Natural killer cell (primary cell): ENCODE measurements at regions not wholly inside any gene's neighbourhood (a gene's known extent, or its start where the extent isn't known, plus 50 kb on each side); places are given as distances from the start of the nearest gene placed in this dataset.

Source experiments
- ATAC-seq, 3 donors: fragments of 150-1000 bp in 2 of 3; fragments of 200-7000 bp in 1 of 3; cut with Tn5 transposase; 1 replicate in 1 of 3; 2 replicates in 2 of 3; pipeline ENCODE4 v1.10.0; 2021; ENCODE audit warnings: mild to moderate bottlenecking in 2 of 3, moderate library complexity in 2 of 3
- DNase-seq, 2 donors: peaks; one replicate each; pipeline versions ENCODE4 v3.0.0 to v3.0.0-alpha.2; 2013 to 2021; ENCODE audit warnings: mixed read lengths in 1 of 2
- H3K27ac ChIP-seq: one replicate; pipeline ENCODE4 v1.5.1; 2013; ENCODE audit warnings: mild to moderate bottlenecking, low read length
- H3K27me3 ChIP-seq: one replicate; pipeline ENCODE4 v1.6.1; 2013; ENCODE audit warnings: low read length; ENCODE audit not compliant: control insufficient read depth, insufficient read depth
- H3K36me3 ChIP-seq: one replicate; pipeline ENCODE4 v1.6.1; 2013; ENCODE audit warnings: low read length; ENCODE audit not compliant: control insufficient read depth, insufficient read depth
- H3K4me1 ChIP-seq: one replicate; pipeline ENCODE4 v1.6.1; 2013; ENCODE audit warnings: low read length; ENCODE audit not compliant: control insufficient read depth, insufficient read depth
- H3K4me3 ChIP-seq: one replicate; pipeline ENCODE4 v1.5.1; 2013; ENCODE audit warnings: low read length
- H3K9me3 ChIP-seq: one replicate; pipeline ENCODE4 v1.6.1; 2013; ENCODE audit warnings: low read length; ENCODE audit not compliant: control insufficient read depth, insufficient read depth
- H3K27ac Mint-ChIP-seq, 2 donors: one replicate each; pipeline ENCODE4 v1.8.0; 2022; ENCODE audit warnings: mild to moderate bottlenecking in 2 of 2, mixed read lengths in 2 of 2, moderate library complexity in 1 of 2
- H3K27me3 Mint-ChIP-seq, 2 donors: one replicate each; pipeline ENCODE4 v1.8.0; 2022; ENCODE audit warnings: low read depth in 2 of 2, mixed read lengths in 2 of 2
- H3K36me3 Mint-ChIP-seq: one replicate; pipeline ENCODE4 v1.8.0; 2022; ENCODE audit warnings: mixed read lengths
- H3K4me1 Mint-ChIP-seq, 2 donors: one replicate each; pipeline ENCODE4 v1.8.0; 2022; ENCODE audit warnings: mixed read lengths in 2 of 2
- H3K4me3 Mint-ChIP-seq: one replicate; pipeline ENCODE4 v1.8.0; 2022; ENCODE audit warnings: mild to moderate bottlenecking, moderate library complexity, mixed read lengths
- H3K9me3 Mint-ChIP-seq, 2 donors: one replicate each; pipeline ENCODE4 v1.8.0; 2022; ENCODE audit warnings: mixed read lengths in 2 of 2
- whole genome bisulfite sequencing: methylation state at CpG from one replicate; pipeline ENCODE4 v1.1.7; 2013; ENCODE audit warnings: missing lambda C conversion rate; ENCODE audit not compliant: insufficient coverage; 5-methylcytosine and 5-hydroxymethylcytosine counted together
- intact Hi-C: fragments of 100-400 bp; cut with micrococcal nuclease; formaldehyde crosslinking; loops from one replicate; pipeline ENCODE4 v1.14.2; 2022
- TF ChIP-seq, protein P1 (sequence below): fragments of 200-600 bp; IDR thresholded peaks from one replicate; pipeline ENCODE4 v1.8.0; 2022; ENCODE audit warnings: antibody characterized with exemption

GRCh38 chr7:113664867-113665266 is 253.9 kb downstream of the PPP1R3A start:
- DNase-seq (no peak), ATAC-seq (no peak)
- intact Hi-C loops = no loop called here
- H3K36me3 Mint-ChIP-seq = peaks cover 4% of the 10 kb centered on the region
- Histone ChIP-seq H3K36me3 (no peaks in the 10 kb centered on the region), H3K4me3 (no peak overlapping the region), H3K27ac (no peak overlapping the region), H3K9me3 (no peaks in the 10 kb centered on the region), H3K4me1 (no peaks in the 10 kb centered on the region), H3K27me3 (no peaks in the 10 kb centered on the region)
- no peak overlapping the region for H3K27ac Mint-ChIP-seq
- H3K4me3 Mint-ChIP-seq = no peak overlapping the region
- H3K9me3 Mint-ChIP-seq = peaks cover 6 to 10% of the 10 kb centered on the region in 2 donors
- no peaks in the 10 kb centered on the region for H3K4me1 Mint-ChIP-seq
- no peaks in the 10 kb centered on the region for H3K27me3 Mint-ChIP-seq
- no CpG with 5 or more reads among the region's 1 CpG for WGBS
- TF ChIP-seq, protein P1, sequence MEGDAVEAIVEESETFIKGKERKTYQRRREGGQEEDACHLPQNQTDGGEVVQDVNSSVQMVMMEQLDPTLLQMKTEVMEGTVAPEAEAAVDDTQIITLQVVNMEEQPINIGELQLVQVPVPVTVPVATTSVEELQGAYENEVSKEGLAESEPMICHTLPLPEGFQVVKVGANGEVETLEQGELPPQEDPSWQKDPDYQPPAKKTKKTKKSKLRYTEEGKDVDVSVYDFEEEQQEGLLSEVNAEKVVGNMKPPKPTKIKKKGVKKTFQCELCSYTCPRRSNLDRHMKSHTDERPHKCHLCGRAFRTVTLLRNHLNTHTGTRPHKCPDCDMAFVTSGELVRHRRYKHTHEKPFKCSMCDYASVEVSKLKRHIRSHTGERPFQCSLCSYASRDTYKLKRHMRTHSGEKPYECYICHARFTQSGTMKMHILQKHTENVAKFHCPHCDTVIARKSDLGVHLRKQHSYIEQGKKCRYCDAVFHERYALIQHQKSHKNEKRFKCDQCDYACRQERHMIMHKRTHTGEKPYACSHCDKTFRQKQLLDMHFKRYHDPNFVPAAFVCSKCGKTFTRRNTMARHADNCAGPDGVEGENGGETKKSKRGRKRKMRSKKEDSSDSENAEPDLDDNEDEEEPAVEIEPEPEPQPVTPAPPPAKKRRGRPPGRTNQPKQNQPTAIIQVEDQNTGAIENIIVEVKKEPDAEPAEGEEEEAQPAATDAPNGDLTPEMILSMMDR = no peak

DNA sequence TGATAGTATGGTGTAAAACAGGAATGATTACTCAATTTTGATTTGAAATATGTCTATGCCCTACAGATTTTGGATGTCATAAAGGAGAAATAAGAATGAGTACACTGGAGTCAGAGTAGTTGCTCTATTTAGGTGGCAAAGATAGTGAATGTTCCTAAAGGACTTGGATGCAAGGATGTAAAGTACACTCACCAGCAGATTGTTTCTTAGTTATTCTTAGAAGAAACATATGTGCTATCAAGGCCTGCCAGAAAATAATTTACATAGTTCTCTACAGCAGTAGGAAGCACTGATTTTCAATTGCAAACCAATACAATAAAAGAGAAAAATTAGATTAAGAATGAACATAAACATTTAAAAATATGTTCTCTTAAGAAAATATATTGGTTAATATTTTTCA is 259.4 kb downstream of the PPP1R3A start:
- H3K4me3 ChIP-seq = no peak overlapping the region
- DNase-seq (no peak), ATAC-seq (no peak)
- Mint-ChIP-seq H3K9me3 (peaks cover 8 to 15% of the 10 kb centered on the region in 2 donors), H3K36me3 (no peaks in the 10 kb centered on the region), H3K27me3 (no peaks in the 10 kb centered on the region), H3K4me1 (no peaks in the 10 kb centered on the region), H3K4me3 (no peak overlapping the region), H3K27ac (no peak overlapping the region)
- no peaks in the 10 kb centered on the region for H3K9me3 ChIP-seq
- H3K36me3 ChIP-seq = no peaks in the 10 kb centered on the region
- no peaks in the 10 kb centered on the region for H3K4me1 ChIP-seq
- TF ChIP-seq, protein P1 = no peak
- no peak overlapping the region for H3K27ac ChIP-seq
- intact Hi-C loops = no loop called here
- no peaks in the 10 kb centered on the region for H3K27me3 ChIP-seq

GRCh38 chr7:113657603-113658002 is 261.2 kb downstream of the PPP1R3A start:
- no CpG with 5 or more reads among the region's 1 CpG for WGBS
- no peak overlapping the region for H3K4me3 Mint-ChIP-seq
- TF ChIP-seq, protein P1 = no peak
- H3K27ac Mint-ChIP-seq = no peak overlapping the region
- Histone ChIP-seq H3K27ac (no peak overlapping the region), H3K4me3 (no peak overlapping the region), H3K9me3 (no peaks in the 10 kb centered on the region), H3K36me3 (no peaks in the 10 kb centered on the region), H3K4me1 (no peaks in the 10 kb centered on the region), H3K27me3 (no peaks in the 10 kb centered on the region)
- no peaks in the 10 kb centered on the region for H3K4me1 Mint-ChIP-seq
- no peaks in the 10 kb centered on the region for H3K27me3 Mint-ChIP-seq
- ATAC-seq (no peak), DNase-seq (no peak)
- peaks cover 12 to 18% of the 10 kb centered on the region in 2 donors for H3K9me3 Mint-ChIP-seq
- H3K36me3 Mint-ChIP-seq = no peaks in the 10 kb centered on the region
- intact Hi-C loops = no loop called here

- H3K27ac Mint-ChIP-seq = no peak overlapping the region
- DNase-seq (no peak), ATAC-seq (no peak)
- Histone ChIP-seq H3K4me3 (no peak overlapping the region), H3K27ac (no peak overlapping the region), H3K4me1 (no peaks in the 10 kb centered on the region), H3K9me3 (no peaks in the 10 kb centered on the region), H3K27me3 (no peaks in the 10 kb centered on the region), H3K36me3 (no peaks in the 10 kb centered on the region)
- no peaks in the 10 kb centered on the region for H3K36me3 Mint-ChIP-seq
- no CpG with 5 or more reads among the region's 1 CpG for WGBS
- H3K9me3 Mint-ChIP-seq = peaks cover 16 to 21% of the 10 kb centered on the region in 2 donors
- TF ChIP-seq, protein P1 = no peak
- no peak overlapping the region for H3K4me3 Mint-ChIP-seq
- H3K27me3 Mint-ChIP-seq = no peaks in the 10 kb centered on the region
- intact Hi-C loops = no loop called here
- H3K4me1 Mint-ChIP-seq = no peaks in the 10 kb centered on the region
These were observed 266.3 kb downstream of the PPP1R3A start for GRCh38 chr7:113652501-113652900.
